Neural cell (in vitro differentiated cells): ENCODE measurements at regions not wholly inside any gene's neighbourhood (a gene's known extent, or its start where the extent isn't known, plus 50 kb on each side); places are given as distances from the start of the nearest gene placed in this dataset.

ENCODE experiments used
- EP300 ChIP-seq: fragments of 450-650 bp; conservative IDR thresholded peaks from 2 replicates; pipeline ENCODE4 v1.6.1; 2014; ENCODE audit warnings: antibody characterized with exemption, mild to moderate bottlenecking, moderate library complexity; ENCODE audit not compliant: poor library complexity, severe bottlenecking
- EZH2 ChIP-seq: fragments of 200-600, 300-800 bp; shearing (Covaris generic), sonication (generic); IDR thresholded peaks from 2 replicates; pipeline ENCODE4 v1.6.1; 2014; ENCODE audit warnings: antibody characterized with exemption, low read length, borderline replicate concordance, mild to moderate bottlenecking; ENCODE audit not compliant: insufficient read depth, poor library complexity, severe bottlenecking
- MXI1 ChIP-seq: fragments of 450-650 bp; conservative IDR thresholded peaks from 2 replicates; pipeline ENCODE4 v1.6.1; 2014; ENCODE audit warnings: antibody characterized with exemption, mild to moderate bottlenecking; ENCODE audit not compliant: poor library complexity, severe bottlenecking
- POLR2AphosphoS5 ChIP-seq: IDR thresholded peaks from 2 replicates; pipeline ENCODE4 v1.6.1; 2012
- RAD21 ChIP-seq: fragments of 450-650 bp; conservative IDR thresholded peaks from 2 replicates; pipeline ENCODE4 v1.6.1; 2014; ENCODE audit warnings: antibody characterized with exemption, mild to moderate bottlenecking, moderate library complexity
- SMC3 ChIP-seq: fragments of 450-650 bp; conservative IDR thresholded peaks from 2 replicates; pipeline ENCODE4 v1.6.1; 2014; ENCODE audit warnings: antibody characterized with exemption, mild to moderate bottlenecking, moderate library complexity; ENCODE audit not compliant: poor library complexity
- TAF1 ChIP-seq: IDR thresholded peaks from 2 replicates; pipeline ENCODE4 v1.6.1; 2012; ENCODE audit warnings: low read depth
- TF ChIP-seq, protein P1 (sequence below): fragments of 450-650 bp; IDR thresholded peaks from 2 replicates; pipeline ENCODE4 v1.5.1; 2014; ENCODE audit warnings: antibody characterized with exemption, mild to moderate bottlenecking, moderate library complexity; ENCODE audit not compliant: poor library complexity, severe bottlenecking
- TF ChIP-seq, protein P2 (sequence below): IDR thresholded peaks from 2 replicates; pipeline ENCODE4 v1.6.1; 2012; ENCODE audit warnings: borderline replicate concordance

DNA sequence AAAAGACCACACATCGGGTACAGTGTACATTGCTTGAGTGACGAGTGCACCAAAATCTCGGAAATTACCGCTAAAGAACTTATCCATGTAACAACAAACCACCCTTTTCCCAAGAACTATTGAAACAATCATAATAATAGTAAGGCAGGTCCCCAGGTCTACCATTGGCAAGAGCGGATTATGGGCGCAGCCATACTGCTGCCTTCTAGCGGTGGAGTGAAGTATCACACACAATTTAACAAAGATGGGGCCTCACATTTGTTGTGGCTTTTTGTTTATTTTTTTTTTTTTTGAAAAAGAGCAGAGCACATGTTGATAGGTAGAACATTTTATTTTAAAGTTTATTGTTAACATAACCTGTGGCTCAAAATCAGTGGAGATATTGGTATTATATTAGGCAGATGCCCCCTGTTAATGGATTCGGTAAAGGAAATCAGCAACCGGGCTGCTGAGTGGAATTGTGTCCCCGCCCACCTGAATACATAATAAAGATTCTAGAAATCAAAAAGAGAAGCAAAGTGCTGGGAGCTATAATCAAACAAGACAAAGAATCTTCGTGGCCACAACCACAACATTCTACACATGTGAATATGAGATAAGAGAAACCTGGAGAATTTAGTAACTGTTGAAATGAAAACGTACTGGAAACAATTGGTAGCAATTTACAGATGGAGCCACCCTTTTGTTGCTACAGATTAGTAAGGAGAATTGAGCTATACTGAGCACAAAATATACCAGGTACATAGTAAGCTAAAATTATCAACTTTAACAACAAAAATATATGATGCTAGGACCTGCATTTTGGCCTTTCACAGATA, 94.2 kb upstream of the EXOC2 start:
- TF ChIP-seq, protein P1, sequence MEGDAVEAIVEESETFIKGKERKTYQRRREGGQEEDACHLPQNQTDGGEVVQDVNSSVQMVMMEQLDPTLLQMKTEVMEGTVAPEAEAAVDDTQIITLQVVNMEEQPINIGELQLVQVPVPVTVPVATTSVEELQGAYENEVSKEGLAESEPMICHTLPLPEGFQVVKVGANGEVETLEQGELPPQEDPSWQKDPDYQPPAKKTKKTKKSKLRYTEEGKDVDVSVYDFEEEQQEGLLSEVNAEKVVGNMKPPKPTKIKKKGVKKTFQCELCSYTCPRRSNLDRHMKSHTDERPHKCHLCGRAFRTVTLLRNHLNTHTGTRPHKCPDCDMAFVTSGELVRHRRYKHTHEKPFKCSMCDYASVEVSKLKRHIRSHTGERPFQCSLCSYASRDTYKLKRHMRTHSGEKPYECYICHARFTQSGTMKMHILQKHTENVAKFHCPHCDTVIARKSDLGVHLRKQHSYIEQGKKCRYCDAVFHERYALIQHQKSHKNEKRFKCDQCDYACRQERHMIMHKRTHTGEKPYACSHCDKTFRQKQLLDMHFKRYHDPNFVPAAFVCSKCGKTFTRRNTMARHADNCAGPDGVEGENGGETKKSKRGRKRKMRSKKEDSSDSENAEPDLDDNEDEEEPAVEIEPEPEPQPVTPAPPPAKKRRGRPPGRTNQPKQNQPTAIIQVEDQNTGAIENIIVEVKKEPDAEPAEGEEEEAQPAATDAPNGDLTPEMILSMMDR = peak; percentile 27
- TF ChIP-seq EP300 (no peak), SMC3 (no peak), EZH2 (no peak), POLR2AphosphoS5 (no peak), TAF1 (no peak), MXI1 (no peak), RAD21 (no peak)
- TF ChIP-seq, protein P2, sequence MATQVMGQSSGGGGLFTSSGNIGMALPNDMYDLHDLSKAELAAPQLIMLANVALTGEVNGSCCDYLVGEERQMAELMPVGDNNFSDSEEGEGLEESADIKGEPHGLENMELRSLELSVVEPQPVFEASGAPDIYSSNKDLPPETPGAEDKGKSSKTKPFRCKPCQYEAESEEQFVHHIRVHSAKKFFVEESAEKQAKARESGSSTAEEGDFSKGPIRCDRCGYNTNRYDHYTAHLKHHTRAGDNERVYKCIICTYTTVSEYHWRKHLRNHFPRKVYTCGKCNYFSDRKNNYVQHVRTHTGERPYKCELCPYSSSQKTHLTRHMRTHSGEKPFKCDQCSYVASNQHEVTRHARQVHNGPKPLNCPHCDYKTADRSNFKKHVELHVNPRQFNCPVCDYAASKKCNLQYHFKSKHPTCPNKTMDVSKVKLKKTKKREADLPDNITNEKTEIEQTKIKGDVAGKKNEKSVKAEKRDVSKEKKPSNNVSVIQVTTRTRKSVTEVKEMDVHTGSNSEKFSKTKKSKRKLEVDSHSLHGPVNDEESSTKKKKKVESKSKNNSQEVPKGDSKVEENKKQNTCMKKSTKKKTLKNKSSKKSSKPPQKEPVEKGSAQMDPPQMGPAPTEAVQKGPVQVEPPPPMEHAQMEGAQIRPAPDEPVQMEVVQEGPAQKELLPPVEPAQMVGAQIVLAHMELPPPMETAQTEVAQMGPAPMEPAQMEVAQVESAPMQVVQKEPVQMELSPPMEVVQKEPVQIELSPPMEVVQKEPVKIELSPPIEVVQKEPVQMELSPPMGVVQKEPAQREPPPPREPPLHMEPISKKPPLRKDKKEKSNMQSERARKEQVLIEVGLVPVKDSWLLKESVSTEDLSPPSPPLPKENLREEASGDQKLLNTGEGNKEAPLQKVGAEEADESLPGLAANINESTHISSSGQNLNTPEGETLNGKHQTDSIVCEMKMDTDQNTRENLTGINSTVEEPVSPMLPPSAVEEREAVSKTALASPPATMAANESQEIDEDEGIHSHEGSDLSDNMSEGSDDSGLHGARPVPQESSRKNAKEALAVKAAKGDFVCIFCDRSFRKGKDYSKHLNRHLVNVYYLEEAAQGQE = no peak
